NCI-H226 (cell line): ENCODE measurements at regions not wholly inside any gene's neighbourhood (a gene's known extent, or its start where the extent isn't known, plus 50 kb on each side); places are given as distances from the start of the nearest gene placed in this dataset.

Experiments
- DNase-seq: peaks from one replicate; pipeline ENCODE4 v3.0.0-alpha.2; 2015

GRCh38 chr4:11496351-11496829 lies 67.7 kb upstream of the HS3ST1 start:
- no peak for DNase-seq

- no peak for DNase-seq
Observed at GRCh38 chr4:11495818-11496217, 67.1 kb upstream of the HS3ST1 start.

- DNase-seq: no peak
Observed at GRCh38 chr4:11495291-11495690, 66.6 kb upstream of the HS3ST1 start.

- DNase-seq: no peak
Observed at GRCh38 chr4:11494232-11494631, 65.5 kb upstream of the HS3ST1 start.

GRCh38 chr4:11489453-11490083 lies 60.9 kb upstream of the HS3ST1 start:
- DNase-seq: no peak

GRCh38 chr4:11488657-11489452 lies 60.2 kb upstream of the HS3ST1 start:
- DNase-seq: no peak

GRCh38 chr4:11487868-11488544 lies 59.3 kb upstream of the HS3ST1 start:
- DNase-seq: no peak

- DNase-seq: no peak
Observed at GRCh38 chr4:11487139-11487538, 58.4 kb upstream of the HS3ST1 start.

GRCh38 chr4:11485926-11486325 lies 57.2 kb upstream of the HS3ST1 start:
- no peak for DNase-seq

GRCh38 chr4:11484531-11484930 lies 55.8 kb upstream of the HS3ST1 start:
- DNase-seq: no peak

GRCh38 chr4:11483046-11483445 lies 54.4 kb upstream of the HS3ST1 start:
- DNase-seq: no peak

- no peak for DNase-seq
Observed at GRCh38 chr4:11480683-11481082, 52.0 kb upstream of the HS3ST1 start.
